ENCODE measurements at regions not wholly inside any gene's neighbourhood (a gene's known extent, or its start where the extent isn't known, plus 50 kb on each side); places are given as distances from the start of the nearest gene placed in this dataset.

GRCh38 chr15:39018966-39019365 is 454.4 kb upstream of the RASGRP1 start:
- no peak for ATAC-seq (ENCODE audit: poor library complexity)
- H3K36me3 Mint-ChIP-seq (ENCODE audit: low read depth) = no peaks in the 10 kb centered on the region
- no peaks in the 10 kb centered on the region for H3K9me3 ChIP-seq (ENCODE audit: control insufficient read depth in 1 of 2, insufficient read depth in 1 of 2, low read length in 2 of 2)
- DNase-seq = no peak
- H3K9me3 Mint-ChIP-seq = no peaks in the 10 kb centered on the region
- no peak overlapping the region for H3K4me3 ChIP-seq (ENCODE audit: low read length)
- peaks cover 0 to 4% of the 10 kb centered on the region in 2 experiments for H3K27me3 ChIP-seq (ENCODE audit: control insufficient read depth in 1 of 2, insufficient read depth in 2 of 2, low read length in 2 of 2)
- ChIA-PET POLR2A (no interaction called here), CTCF (no interaction called here)
- no peaks in the 10 kb centered on the region for H3K4me1 Mint-ChIP-seq (ENCODE audit: low read depth)
- no peak overlapping the region for H3K27ac Mint-ChIP-seq
- intact Hi-C loops (cut with DNase I, micrococcal nuclease) = no loop called here
- H3K4me3 Mint-ChIP-seq = no peak overlapping the region
- H3K36me3 ChIP-seq (ENCODE audit: insufficient read depth, low read length) = no peaks in the 10 kb centered on the region
- no peaks in the 10 kb centered on the region for H3K4me1 ChIP-seq (ENCODE audit: insufficient read depth, low read length)
- H3K27me3 Mint-ChIP-seq = peaks cover 43% of the 10 kb centered on the region
- no peak for TF ChIP-seq CTCF (IDR thresholded peaks at IDR 0.05)
- no peak overlapping the region for H3K27ac ChIP-seq (ENCODE audit: low read depth in 1 of 2, low read length in 2 of 2)

GRCh38 chr15:39021341-39021740 is 456.7 kb upstream of the RASGRP1 start:
- H3K9me3 Mint-ChIP-seq = no peaks in the 10 kb centered on the region
- peaks cover 38% of the 10 kb centered on the region for H3K27me3 Mint-ChIP-seq
- no peak overlapping the region for H3K4me3 ChIP-seq (ENCODE audit: low read length)
- H3K27me3 ChIP-seq (ENCODE audit: control insufficient read depth in 1 of 2, insufficient read depth in 2 of 2, low read length in 2 of 2) = peaks cover 0 to 4% of the 10 kb centered on the region in 2 experiments
- H3K9me3 ChIP-seq (ENCODE audit: control insufficient read depth in 1 of 2, insufficient read depth in 1 of 2, low read length in 2 of 2) = no peaks in the 10 kb centered on the region
- H3K36me3 Mint-ChIP-seq (ENCODE audit: low read depth) = no peaks in the 10 kb centered on the region
- no peak for DNase-seq
- no peaks in the 10 kb centered on the region for H3K36me3 ChIP-seq (ENCODE audit: insufficient read depth, low read length)
- no peak for ATAC-seq (ENCODE audit: poor library complexity)
- TF ChIP-seq CTCF (IDR thresholded peaks at IDR 0.05) = no peak
- ChIA-PET CTCF (no interaction called here), POLR2A (interaction anchor here (1.0 kb wide), 1 partner anchor 9 kb away, joined by 5 read pairs; no protein-coding TSS in a partner anchor)
- H3K4me3 Mint-ChIP-seq = no peak overlapping the region
- intact Hi-C loops (cut with DNase I, micrococcal nuclease) = no loop called here
- no peaks in the 10 kb centered on the region for H3K4me1 ChIP-seq (ENCODE audit: insufficient read depth, low read length)
- H3K27ac ChIP-seq (ENCODE audit: low read depth in 1 of 2, low read length in 2 of 2) = no peak overlapping the region
- no peaks in the 10 kb centered on the region for H3K4me1 Mint-ChIP-seq (ENCODE audit: low read depth)
- no peak overlapping the region for H3K27ac Mint-ChIP-seq

GRCh38 chr15:39022532-39023305 is 458.1 kb upstream of the RASGRP1 start:
- Mint-ChIP-seq H3K27me3 (peaks cover 38% of the 10 kb centered on the region), H3K27ac (no peak overlapping the region), H3K4me1 (ENCODE audit: low read depth) (no peaks in the 10 kb centered on the region), H3K4me3 (no peak overlapping the region), H3K36me3 (ENCODE audit: low read depth) (no peaks in the 10 kb centered on the region), H3K9me3 (no peaks in the 10 kb centered on the region)
- CTCF ChIA-PET = no interaction called here
- no peak for TF ChIP-seq CTCF (IDR thresholded peaks at IDR 0.05)
- no peak overlapping the region for H3K4me3 ChIP-seq (ENCODE audit: low read length)
- ATAC-seq (ENCODE audit: poor library complexity) = no peak
- POLR2A ChIA-PET = no interaction called here
- no peak overlapping the region for H3K27ac ChIP-seq (ENCODE audit: low read depth in 1 of 2, low read length in 2 of 2)
- H3K36me3 ChIP-seq (ENCODE audit: insufficient read depth, low read length) = no peaks in the 10 kb centered on the region
- intact Hi-C loops (cut with DNase I, micrococcal nuclease) = no loop called here
- H3K9me3 ChIP-seq (ENCODE audit: control insufficient read depth in 1 of 2, insufficient read depth in 1 of 2, low read length in 2 of 2) = no peaks in the 10 kb centered on the region
- DNase-seq = no peak
- H3K27me3 ChIP-seq (ENCODE audit: control insufficient read depth in 1 of 2, insufficient read depth in 2 of 2, low read length in 2 of 2) = peaks cover 0 to 4% of the 10 kb centered on the region in 2 experiments
- H3K4me1 ChIP-seq (ENCODE audit: insufficient read depth, low read length) = no peaks in the 10 kb centered on the region

Data from CD4-positive, alpha-beta T cell (primary cell).